DND-41 (cell line): ENCODE measurements at regions not wholly inside any gene's neighbourhood (a gene's known extent, or its start where the extent isn't known, plus 50 kb on each side); places are given as distances from the start of the nearest gene placed in this dataset.

Experiments used
- CTCF ChIP-seq: IDR thresholded peaks from 2 replicates; pipeline ENCODE4 v1.5.1; 2012; ENCODE audit warnings: borderline replicate concordance, low read length, moderate library complexity, mild to moderate bottlenecking; ENCODE audit not compliant: poor library complexity, severe bottlenecking; ENCODE audit errors: extremely low read depth
- EZH2 ChIP-seq: IDR thresholded peaks from 3 replicates; pipeline ENCODE4 v1.6.1; 2012; ENCODE audit warnings: borderline replicate concordance, low read depth, mild to moderate bottlenecking, moderate library complexity, low read length, inconsistent platforms; ENCODE audit not compliant: severe bottlenecking

DNA sequence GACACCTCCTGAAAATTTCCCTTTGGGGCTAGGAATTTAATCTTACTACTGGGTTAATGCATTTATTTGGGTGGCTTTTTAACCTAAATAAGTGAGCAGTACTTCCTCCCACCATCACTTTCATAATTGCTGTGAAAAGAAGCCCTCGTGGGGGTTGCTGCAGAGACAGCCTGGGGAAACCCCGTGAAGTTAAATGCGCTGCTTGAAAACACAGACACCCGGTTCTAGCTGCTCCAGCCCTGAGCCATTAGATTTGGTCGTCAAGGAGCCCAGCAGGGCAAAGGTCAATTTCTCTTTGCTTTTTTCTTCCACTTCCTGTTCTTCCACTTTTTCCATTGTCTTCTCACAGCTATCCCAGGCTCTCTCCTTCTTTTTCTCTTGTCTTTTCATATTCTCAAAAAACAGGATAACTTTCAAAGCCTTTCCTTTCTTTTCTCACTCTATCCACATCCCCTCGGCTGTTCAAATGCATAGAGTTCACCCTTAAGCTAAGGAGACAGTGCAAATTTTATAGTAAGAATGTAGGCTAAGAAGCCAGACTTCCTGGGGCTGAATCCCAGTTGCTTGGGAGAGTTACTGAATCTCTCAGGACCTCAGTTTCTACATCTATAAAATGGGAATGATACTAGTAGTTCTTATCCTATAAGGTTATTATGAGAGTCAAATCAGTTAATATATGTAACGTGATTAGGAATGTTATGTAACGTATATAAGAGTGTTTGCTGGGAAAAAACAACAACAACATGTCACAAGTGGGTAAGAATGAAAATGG is 91.5 kb upstream of the ZNF827 start:
- TF ChIP-seq CTCF (no peak), EZH2 (no peak)
